HG03558 (cell line): ENCODE measurements at regions not wholly inside any gene's neighbourhood (a gene's known extent, or its start where the extent isn't known, plus 50 kb on each side); places are given as distances from the start of the nearest gene placed in this dataset.

ENCODE experiments used
- ATAC-seq: cut with Tn5 transposase; IDR thresholded peaks from one replicate; pipeline ENCODE4 v1.9.1; 2021; ENCODE audit warnings: moderate number of reproducible peaks; ENCODE audit not compliant: unreplicated experiment; ENCODE audit errors: extremely low read depth

DNA sequence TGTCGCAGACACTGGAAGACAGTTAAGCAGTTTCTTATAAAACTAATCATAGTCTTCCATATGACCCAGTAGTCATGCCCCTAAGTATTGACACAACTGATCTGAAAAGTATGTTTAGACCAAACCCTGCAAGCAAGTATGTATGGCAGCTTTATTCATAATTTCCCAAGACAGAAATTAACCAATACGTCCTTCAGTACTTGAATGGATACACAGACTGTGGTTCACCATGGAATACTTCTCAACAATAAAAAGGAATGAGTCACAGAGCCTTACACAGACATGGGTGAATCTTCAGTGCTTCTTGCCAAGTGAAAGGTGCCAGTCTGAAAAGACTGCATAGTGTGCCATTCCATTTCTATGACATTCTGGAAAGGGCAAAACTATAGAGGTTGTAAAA, 50.2 kb upstream of the AKR1E2 start:
- no peak for ATAC-seq

DNA sequence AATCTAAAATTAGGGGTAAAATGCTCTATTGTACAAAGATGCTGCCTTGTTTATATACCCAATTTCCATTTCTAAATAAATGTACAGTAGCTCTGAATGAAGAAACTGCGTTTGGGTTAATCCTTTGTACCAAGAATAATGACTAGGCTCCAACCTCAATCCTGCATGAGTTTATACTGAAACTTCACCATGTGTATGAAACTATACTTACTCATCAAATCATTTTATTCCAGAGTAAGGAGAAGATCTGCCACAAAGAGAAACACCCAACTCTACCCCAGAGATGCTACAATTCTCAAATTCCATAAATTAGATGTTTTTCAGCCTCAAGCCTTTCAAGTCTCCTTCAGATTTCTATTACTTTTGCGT, 53.8 kb upstream of the AKR1E2 start:
- no peak for ATAC-seq

DNA sequence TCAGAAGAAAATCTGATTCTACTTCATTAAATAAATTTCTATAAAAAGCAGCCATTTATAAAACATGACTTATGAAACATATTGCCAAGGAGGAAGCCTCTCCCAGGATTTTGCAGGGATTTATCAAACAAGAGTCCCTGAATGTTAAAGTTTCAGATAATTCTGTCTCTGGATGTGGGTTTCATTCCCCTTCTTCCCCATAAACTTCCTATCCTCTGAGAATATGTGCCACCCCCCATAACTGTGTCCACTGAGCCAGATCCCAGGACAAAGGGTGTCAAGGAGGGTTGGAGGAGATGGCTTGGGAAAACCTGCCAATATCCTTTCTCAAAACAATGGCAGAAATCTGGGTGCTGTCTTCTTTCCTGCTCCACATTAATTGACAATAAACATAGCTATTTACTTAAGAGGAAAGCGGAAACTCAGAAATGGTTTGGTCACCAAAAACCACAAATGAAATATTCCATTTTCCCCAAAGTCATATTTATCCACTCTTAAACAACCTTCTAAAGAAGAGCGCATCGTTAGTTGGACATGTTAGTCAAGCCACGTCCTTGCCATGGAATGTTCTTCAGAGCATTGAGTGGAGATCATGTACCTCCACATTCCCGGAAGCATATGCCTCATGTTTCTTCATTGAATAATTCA, 54.3 kb upstream of the AKR1E2 start:
- ATAC-seq, result no peak

DNA sequence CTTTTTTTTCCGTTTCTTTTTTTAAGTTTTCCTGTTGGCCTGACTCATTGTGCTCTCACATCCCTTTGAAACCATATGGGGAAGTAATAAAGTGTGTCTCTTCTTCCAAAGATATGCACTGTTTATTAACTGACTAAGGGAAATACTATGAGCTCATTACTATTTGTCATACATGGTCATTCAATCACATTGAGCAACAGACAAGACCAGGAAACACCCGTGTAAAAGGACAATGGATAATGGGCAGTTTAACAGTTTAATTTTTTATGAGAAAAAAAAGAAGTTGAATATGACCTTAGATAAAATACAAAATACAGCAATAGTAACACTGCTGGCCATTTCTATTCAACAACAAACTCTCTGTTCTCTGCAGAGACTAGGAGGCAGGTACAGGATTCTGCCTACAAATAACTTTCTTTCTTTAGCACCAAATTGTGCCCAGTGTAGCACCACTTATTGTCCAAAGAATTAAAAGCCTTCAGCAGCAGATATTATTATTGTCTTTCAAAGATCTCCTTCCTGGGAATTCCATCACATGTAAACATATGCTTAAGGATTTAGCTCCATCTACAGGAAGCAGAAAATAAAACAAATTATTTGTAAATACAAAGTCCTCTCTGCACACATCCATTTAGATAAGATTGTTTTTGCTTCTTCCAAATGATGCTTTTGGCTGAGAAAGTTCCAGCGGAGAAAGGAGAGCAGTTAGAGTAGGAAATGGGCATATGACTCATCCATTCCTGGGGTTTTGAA, 55.0 kb upstream of the AKR1E2 start:
- ATAC-seq, result no peak

DNA sequence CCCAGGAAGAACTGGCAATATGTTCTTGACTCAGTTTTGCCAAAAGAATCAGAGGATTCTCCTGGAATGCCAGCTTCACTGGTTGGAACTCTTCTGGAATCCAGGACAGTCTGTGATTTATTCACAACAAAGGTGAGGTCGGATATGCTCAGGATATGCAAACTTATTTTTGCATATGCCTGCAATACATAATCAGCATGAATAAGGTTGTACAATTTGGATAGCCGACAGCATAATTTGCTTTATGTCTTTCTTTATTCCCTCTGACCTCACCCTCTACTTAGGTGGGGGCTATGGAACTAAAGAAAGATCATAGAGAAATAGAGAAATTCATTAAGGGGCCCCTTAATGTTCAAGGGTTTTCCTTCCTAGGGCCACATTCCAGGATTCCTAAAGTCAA, 57.6 kb upstream of the AKR1E2 start:
- no peak for ATAC-seq

DNA sequence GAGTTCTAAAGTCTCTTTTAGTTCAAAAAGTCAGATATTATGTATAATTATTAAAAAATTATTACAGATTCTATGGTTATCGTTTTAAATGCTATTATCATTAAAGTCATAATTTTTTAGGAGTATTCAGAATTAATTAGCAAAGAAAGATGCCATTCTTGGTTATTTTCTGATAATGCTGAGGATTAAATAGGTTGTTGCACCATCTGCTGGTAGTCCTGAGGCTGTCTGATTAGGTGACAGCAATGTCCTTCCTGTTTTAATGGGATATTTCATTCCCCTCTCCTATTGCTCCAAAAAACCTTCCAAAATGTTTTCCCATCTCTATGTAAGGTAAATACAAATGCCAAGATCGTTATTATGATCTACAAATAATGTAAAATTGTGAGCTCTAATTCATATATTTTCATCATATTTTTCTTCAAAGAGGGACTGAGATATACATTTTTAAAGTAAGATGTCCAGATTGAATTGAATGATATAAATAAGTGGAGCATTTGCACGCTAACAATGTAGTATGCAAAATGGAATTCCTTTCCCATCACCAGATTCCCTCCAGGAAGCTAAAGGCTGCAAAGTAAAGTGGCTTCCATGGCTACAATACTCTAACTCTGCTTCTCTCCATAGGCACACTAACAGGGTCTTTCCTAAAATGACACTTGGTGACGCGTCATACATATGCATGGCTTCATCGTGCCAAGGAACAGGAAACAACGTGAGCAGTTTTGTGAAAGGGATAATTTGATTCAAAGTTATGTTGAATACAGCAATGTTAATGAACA, 58.8 kb upstream of the AKR1E2 start:
- no peak for ATAC-seq

DNA sequence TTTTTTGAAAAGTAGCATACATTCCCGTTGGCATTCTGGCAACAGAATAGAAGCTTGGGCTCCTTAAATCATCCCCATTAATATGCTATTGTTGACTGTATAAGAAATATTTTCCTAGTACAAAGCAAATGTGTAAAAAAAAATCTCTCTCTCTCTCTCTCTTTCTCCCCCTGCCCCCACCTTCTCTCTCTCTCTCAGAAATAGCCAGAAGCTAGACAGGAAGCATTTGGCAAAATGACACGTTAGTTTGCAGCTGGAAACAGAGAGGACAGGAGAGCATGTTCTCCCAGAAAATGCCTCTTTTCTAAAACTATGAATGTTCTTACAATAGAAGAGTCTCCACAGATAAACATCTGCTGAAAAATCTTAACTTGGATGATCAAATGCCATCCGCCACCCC, 59.6 kb upstream of the AKR1E2 start:
- no peak for ATAC-seq

DNA sequence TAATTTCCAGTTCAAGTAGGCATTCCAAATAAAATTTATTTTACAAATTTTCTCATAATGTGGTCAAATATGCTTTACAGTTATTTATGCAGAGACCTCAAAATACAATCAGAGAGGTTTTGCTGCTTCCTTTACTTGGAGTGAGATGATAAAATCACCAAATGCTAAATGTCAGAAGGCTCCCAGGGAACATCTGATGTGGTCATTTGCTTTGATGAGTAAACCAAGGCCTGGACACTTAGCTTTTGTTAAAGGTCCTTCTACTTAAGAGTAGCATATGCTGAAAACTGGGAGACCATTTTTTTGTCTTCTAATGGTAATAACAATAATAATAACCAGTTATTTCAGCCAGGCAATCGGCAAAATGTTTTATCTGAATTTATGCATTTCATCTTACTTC, 60.6 kb upstream of the AKR1E2 start:
- no peak for ATAC-seq

DNA sequence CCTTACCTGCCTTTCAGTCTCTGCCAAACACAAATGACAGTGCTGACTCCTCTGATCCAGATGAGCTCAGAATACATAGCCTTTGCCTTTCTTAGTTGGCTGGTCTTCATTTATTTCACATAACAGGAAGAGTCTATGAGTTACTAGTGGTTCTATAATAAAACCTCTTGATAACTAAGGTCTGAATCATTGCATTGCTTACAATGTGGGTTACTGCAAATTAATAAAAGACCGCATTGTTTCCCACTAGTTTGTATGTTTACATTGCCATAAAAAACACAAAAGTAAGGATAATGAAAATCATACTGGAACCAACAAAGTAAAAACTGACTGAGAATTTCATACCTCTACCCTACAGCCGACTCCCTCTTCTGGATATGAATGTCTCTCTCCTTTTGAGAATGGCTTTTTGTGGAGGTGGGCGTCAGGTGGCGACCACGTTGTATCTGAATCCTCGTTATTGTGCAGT, 62.0 kb upstream of the AKR1E2 start:
- no peak for ATAC-seq

DNA sequence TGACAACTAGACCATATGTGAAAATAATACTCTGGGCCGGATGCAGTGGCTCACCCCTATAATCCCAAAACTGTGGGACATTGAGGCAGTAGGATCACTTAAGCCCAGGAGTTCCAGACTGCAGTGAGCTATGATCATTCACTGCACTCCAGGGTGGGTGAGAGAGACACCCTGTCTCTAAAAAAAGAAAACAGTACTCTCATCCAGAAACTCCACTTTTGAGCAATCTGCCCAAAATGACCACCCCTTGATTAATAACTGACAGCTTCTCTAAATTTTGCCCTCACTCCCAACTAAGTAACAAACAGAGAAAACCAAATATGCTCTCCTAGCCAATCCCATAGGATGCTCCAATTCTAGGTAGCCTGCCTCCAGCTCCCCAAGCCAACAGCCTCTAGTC, 62.5 kb upstream of the AKR1E2 start:
- ATAC-seq, result no peak

DNA sequence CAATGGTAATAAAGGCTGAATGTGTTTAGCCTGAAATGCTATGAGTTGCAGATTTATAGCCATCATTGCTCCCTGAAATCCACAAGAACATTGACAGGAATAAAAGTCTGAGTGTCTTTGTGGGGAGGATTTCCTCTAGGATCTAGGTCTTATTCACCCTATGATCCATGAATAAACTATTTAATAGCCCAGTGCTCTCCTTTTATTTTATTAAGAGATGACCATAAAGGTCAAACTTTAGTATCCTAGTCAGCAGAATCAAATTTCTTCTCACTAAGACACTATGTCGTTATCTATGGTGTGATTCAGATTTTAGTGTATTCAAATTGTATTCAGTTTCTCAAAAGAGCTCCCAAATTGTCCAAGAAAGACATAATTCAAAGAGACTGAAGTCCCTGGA, 67.8 kb upstream of the AKR1E2 start:
- ATAC-seq, result no peak

DNA sequence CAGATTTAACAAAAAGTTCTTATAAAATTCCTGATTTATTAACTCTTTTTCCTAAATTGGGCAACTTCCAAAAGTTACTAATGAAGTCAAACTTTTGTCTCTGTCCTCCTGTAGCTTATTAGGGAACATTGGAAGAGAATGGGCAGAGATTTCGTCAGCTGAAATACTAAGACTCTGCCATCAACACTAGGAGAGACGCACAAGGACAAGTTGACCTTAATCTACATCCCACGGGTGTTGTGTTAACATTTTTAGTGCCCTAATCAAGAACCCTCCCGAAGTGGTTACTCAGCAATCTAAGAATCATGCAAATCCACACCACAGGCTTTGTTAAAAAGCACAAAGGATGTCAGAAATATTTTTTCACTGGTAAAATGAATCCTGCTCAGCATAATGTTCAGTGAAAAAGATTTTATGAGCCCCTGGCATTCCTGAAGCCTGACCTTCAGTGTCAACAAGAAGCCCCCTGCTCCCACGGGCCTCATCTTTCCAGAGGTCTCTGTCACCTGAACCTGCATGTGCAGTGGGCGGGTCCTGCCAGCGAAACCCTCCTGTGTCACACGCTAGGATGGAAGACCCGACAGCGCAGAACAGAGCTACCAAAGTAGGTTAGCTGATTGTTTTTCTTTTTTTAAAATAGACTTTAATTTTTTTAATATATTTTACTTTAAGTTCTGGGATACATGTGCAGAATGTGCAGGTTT, 70.6 kb upstream of the AKR1E2 start:
- ATAC-seq, result no peak

DNA sequence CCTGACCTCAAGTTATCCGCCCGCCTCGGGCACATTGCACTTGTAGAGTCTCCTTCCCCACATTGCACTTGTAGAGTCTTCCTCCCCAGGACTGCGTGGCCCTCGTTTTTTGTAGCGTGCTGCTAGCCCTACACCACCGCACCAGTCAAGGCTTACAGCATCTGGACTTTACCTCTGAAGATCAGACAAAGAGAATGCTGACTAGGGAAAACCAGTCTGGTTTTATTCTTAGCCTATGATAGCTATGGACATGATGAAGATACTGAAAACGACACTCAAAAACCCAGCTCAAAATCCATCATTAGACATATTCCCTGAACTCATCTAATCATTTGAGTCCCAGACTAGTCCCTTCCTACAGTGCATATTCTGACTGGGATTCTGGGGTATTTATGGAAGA, 71.9 kb upstream of the AKR1E2 start:
- ATAC-seq, result no peak

DNA sequence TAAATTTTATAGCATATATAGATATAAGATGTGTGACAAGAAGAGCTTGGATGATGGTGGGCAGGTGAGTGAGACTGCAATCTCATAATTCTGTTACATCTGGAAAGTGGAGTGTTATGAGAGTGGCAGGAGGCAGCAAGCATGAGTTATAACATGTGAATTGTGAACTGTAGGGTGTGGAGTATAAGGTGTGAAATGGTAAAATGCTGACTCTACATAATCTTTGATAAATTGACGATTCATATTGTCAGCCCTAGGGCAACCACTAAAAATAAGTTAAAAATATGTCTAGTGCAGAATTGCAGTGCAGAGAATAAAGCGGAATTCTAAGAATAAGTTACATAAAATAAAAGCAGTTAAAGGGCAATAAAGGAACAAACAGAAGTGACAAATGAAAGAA, 74.8 kb upstream of the AKR1E2 start:
- no peak for ATAC-seq

DNA sequence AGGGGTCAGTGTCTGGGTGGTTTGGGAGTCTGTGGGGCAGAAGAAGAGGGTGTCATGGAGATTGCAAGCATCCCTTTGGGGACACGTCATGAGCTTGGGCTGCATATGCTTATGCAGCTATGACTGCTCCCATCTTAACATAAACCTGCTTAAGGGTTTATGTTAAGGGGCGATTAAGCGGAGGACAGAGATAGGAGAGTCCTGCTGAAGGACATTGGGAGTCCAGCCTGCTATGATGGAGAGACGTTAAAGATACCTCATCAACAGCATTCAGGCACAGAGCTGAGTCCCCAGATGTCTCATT, 76.8 kb upstream of the AKR1E2 start:
- ATAC-seq, result no peak

DNA sequence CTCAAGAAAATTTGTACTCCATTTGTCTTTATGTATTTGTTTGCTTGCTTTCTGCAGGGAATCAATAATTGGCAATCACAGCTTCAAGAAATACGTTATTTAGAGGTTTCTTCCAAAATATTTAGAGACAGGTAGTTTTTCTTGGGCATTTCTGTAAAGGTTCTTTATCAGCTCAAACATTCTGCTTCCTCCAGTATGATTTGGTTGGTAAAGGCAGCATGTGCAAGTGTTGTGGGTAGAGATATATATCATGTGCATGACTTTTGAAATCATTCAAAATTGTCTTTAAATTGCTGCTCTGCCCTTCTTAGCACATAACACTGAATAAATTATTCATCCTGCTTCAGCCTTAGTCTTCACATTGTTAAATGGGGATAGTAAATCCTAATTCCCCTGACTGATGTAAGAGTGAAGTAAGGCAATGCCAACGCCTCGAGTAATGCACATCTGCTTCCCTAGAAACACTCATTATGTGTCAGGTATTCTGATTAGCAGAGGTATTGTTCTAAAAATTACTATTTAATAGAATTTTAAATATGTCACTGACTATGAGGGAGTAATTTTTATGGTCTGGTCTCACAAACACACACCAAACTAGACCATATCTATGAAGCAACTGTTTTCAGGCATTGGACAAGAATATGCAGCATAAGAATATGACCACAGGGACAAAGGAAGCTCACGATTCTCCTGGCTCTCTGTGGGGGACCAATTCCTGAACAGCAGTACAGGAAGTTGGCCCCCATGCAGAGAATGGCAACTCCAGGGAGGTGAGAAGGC, 77.3 kb upstream of the AKR1E2 start:
- ATAC-seq, result no peak

DNA sequence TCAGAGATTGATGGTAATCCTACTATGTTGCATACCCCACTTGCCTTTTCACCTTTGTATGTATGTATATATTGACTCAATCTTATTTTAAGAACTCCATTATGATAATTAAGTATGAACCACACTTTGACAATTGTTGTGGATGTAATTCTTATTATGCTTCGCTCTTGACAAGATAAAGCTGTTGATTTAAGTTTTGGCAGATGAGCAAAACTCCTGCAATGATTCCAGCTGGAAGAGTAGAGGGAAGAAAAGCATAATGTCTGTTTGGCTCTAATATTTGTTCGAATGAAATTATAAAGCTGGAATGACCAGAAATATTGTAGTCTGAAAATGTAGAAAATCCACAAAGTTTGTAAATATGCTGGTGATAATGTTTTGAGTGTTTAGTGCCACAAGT, 83.8 kb upstream of the AKR1E2 start:
- no peak for ATAC-seq

DNA sequence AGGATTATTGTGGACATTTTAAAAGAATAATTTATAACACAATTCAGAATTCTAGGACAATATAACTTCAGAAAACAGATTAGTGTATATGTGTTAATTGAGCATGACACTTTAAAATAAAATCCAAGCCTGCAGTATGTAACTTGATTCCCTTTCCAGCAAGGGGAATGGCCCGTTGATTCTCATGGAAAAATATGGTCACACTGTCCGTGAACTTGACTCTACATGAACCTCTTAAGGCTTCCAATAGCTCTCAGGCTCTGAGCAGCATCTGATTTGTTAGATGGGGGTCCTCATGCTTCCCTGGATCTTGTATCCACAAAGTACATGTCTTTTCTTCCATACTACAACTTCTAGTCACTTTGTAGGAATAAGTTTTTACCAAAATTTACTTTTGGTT, 85.5 kb upstream of the AKR1E2 start:
- no peak for ATAC-seq

DNA sequence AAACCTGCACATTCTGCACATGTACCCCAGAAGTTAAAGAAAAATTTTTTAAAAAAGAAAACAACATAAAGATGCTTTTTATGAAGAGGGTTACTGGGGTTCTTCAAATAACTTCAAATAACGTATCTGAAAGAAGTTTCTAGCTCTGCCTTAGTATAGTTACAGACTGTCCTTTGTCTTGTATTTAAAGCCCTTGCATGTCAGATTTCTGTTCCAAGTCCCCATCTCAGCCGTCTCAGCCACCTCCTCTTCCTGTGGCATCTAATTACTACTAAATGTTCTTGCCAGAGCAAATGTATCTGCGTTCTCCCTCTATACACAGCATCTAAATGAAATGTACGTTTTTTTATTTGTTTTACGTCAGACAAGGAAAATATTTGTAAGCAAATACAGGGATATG, 89.4 kb upstream of the AKR1E2 start:
- ATAC-seq, result no peak

DNA sequence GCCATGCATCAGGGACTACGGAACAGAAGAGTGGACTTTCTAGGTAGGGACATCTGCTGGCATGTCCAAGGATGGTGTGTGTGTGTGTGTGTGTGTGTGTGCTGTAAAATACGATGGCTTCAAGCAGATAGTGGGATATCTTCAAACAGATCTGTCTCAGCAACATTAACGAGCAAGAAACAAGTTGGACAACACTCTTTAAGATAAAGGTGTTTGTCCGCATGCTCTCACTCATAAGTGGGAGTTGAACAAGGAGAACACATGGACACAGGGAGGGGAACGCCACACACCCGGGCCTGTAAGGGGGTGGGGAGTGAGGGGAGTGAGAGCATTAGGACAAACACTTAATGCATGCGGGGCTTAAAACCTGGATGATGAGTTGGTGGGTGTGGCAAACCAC, 89.8 kb upstream of the AKR1E2 start:
- no peak for ATAC-seq
